Erythroblast (primary cell): ENCODE measurements at regions not wholly inside any gene's neighbourhood (a gene's known extent, or its start where the extent isn't known, plus 50 kb on each side); places are given as distances from the start of the nearest gene placed in this dataset.

Source experiments
- GATA1 ChIP-seq: IDR thresholded peaks from 2 replicates; pipeline ENCODE4 v1.6.1; 2011; ENCODE audit warnings: low read depth, mild to moderate bottlenecking, control low read depth, low read length, moderate library complexity
- POLR2A ChIP-seq: IDR thresholded peaks from 2 replicates; pipeline ENCODE4 v1.6.1; 2011; ENCODE audit warnings: mild to moderate bottlenecking, low read length

DNA sequence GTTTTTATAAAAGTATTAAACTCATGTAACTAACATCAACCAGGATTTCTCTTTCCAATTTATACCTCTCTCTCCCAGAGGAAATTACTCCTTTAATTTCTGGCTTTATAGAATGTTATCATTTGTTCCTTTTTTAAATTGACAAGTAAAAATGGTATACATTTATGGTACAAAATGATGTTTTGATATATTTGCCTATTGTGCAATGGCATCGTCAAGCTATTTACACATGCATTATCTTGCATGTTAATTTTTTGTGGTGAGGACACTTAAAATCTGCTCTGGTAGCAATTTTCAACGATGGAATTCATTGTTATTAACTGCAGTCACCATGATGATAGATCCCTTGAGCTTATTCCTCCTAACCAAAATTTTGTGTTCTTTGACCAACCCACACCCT is 149.0 kb upstream of the NAV3 start:
- TF ChIP-seq POLR2A, result no peak
- no peak for TF ChIP-seq GATA1
